GM18867 (cell line): ENCODE measurements at regions not wholly inside any gene's neighbourhood (a gene's known extent, or its start where the extent isn't known, plus 50 kb on each side); places are given as distances from the start of the nearest gene placed in this dataset.
"Not testable (repeated sequence)": the region's sequence is repeated elsewhere in the genome, so short reads cannot be mapped to it uniquely, and the experiment has no call there.

ENCODE experiments used
- ATAC-seq: cut with Tn5 transposase; IDR thresholded peaks from one replicate; pipeline ENCODE4 v1.9.1; 2021; ENCODE audit warnings: mild to moderate bottlenecking, moderate library complexity; ENCODE audit not compliant: unreplicated experiment

DNA sequence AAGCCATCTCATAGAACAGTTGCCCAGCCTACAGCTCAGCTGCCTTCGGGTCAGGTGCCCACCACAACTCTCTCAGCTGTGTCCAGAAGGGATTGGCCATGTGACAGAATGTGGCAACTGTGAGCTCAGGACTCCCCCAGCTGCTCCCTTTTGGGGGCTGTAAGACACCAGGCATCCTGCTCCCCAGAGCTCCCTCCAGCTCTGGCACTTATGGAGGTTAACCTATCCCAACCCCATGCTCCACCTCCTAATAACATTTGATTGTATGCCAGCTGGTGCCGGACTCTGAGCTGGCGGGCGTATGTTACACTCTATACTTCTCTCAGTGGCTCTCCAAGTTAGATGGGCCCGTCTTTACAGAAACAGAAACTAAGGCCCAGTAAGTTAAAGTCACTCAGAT lies 222.8 kb downstream of the FAM43A start:
- no peak for ATAC-seq

GRCh38 chr3:194908972-194909371 lies 223.3 kb downstream of the FAM43A start:
- no peak for ATAC-seq

DNA sequence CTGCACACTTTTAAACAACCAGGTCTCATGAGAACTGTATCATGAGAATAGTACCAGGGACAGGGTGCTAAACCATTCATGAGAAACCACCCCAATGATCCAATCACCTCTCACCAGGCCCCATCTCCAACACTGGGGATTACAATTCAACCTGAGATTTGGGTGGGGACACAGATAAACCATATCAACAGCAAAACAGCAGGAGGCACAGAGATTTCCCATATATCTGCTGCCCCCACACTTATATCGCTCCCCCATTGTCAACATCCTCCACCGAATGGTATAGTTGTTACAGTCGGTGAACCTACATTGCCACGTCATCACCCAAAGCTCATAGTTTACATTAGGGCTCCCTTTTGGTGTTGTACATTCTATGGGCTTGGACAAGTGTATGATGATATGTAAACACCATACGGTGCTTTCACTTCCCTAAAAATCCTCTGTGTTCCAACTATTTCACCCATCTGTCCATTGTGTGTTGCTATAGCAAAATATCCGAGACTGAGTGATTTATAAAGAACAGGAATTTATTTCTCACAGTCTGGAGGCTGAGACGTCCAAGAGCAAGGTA lies 224.8 kb downstream of the FAM43A start:
- ATAC-seq = no peak

GRCh38 chr3:194913316-194913715 lies 227.6 kb downstream of the FAM43A start:
- ATAC-seq = no peak

GRCh38 chr3:194924889-194925288 lies 239.2 kb downstream of the FAM43A start:
- not testable (repeated sequence) for ATAC-seq

DNA sequence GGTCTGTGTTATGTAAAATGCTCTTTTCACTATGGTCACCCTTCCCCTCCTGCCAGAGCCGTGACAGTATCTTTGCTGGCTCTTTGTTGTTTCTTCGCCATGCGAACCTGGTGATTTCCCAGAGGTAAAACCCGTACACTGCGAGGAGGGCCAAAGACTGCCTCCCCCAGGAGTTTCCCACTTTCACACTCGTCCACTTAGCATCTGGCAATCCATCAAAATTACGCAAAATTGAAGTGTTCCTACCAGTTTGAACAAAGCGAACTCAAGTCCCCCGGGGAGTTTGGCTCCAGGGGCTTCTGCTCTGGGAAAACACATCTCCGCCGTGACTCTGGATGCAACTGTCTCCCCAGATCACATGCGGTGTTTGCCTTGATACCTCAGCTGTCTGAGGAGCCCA lies 239.9 kb downstream of the FAM43A start:
- no peak for ATAC-seq

- no peak for ATAC-seq
These were observed 242.5 kb downstream of the FAM43A start for GRCh38 chr3:194928227-194928626.

GRCh38 chr3:194928831-194929577 lies 243.3 kb downstream of the FAM43A start:
- ATAC-seq = no peak

DNA sequence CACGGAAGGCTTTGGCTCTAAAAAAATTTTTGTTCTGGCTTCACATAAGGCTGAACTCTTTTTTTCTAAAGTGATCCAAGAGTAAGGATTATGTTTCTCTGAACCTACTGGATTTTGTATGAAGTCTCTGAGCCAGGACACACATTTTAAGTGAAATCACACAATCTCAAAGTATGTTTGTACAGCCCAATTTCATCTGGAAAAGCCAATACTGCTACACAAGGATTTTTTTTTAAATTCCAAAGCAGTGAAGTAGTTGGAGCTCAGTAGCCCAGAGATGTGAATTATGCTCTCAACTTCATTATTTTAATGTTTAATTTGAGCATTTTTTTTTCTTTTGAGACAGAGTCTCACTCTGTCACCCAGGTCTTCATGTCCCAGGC lies 243.9 kb downstream of the FAM43A start:
- ATAC-seq = no peak

DNA sequence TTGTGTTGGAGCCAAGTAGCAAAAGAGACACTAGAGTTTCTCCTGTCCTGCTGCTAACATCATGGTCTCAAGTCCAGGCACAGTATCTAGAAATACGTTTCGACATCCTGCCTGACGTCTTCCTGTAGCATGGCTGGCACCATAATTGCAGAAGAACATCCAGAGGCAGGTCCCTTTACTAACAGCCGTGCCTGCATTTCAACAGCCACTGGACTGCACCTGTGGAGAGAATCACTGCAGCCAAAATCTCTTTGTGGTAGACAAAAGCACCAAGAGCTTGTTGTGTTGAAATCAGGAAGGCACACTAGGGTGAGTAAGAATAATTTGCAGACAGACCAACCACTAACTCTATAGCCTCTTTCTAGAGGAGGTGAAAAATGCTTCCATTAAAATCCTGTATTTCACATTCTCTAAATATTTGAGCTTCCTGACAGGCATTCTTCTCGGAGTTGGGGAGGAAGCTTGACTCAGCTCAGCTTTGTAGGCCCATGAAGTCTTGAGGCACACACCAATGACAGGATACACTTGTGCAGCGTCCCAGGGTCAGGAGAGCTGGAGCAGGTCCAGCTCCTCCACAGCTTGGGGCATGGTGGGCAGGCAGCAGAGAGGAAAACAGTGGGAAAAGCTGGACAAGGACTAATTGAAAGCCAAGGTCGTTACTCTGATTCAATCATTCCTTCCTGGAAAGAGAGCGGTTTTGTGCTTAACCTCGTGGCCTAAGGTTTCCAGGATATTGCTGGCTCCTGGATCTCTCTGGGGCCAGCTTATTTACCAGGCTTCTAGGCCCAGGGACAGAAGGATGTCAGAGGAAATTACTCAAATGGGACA lies 244.9 kb downstream of the FAM43A start:
- ATAC-seq = no peak

GRCh38 chr3:194931347-194931746 lies 245.7 kb downstream of the FAM43A start:
- ATAC-seq = no peak

DNA sequence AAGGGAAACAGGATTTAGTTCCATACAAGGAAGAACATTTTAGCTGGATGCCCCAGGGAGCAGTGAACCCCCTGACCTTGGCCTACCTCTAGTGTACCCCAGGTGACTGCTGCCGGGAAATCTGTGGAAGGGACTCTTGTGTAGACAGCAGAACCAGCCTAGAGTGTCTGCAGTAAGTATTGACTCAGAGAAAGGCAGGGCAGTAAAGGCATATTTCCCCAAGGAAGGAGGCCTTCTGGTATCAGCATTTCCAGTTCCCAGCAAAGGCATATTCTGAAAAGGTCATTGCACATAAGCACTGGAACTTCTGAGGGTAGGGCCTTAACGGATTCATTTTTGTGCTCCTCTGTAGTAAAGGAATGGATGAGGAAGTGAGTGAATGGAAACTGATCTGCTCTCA lies 246.2 kb downstream of the FAM43A start:
- no peak for ATAC-seq

DNA sequence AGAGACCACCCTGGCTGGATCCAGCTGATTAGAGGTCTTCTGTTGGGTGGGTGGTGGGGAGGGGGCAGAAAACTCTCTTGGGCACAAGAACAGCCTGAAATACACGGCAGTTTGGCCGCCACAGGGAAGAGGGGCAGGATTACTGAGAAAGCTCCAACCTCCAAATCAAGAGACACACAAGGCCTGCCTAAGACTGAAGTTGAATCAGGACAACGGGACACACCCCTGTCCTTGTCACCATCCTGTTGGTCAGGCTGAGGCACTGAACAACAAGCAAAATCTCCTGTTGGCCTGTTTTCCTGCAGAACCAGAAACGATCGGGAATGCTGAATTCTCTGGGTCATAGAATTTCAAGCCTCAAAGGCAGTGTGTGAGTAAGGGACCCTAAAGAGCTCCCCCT lies 247.8 kb downstream of the FAM43A start:
- ATAC-seq = no peak

DNA sequence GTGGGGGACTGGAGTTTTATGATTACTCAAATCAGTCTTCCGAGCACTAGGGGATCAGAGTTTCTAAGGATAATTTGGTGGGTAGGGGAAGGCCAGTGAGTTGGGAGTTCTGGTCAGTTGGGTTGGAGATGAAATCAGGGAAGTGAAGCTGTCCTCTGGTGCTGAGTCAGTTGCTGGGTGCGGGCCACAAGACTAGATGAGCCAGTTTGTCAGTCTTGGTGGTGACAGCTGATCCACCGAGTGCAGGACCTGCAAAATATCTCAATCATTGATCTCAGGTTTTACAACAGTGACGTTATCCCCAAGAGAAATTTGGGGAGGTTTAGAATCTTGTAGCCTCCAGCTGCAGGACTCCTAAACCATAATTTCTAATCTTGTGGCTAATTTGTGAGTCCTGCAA lies 249.4 kb downstream of the FAM43A start:
- ATAC-seq = no peak

DNA sequence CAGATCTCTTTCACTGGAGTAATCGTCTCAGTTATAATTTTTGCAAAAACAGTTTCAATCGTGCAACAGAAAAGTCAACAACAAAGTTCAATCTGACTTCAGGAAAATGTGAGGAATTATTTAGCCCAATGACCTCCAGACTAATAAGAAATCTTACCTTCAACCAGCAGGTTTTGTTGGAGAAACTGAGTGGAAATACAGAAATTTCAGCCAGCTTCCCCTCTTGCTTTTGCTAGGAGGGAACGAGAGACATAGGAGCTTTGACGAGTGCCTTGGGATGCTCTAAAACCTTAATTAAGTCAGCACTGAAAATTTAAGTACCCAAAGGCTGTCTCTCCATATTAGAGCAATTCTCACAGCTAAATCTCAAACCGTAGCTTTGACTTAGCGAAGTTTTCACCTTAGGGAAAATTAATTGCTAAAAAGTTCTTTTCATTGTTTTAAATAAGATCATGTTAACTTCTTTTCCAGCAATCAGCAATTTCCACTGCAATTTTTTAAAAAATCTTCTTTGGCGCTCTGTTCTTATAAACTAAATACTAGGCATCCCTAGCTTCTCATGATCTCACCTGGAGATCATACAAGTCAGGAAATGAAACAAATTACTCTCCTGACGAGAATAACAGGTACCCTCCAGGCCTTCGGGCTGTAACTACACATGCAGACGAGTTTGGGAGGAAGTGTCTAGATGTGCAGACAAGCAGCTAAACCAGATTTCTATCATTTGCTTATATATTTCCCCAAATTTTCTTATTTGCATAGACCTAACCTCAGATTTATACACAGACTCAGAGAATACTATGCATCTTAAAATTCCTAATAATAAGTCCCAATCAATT lies 250.2 kb downstream of the FAM43A start:
- ATAC-seq = no peak

- ATAC-seq = no peak
These were observed 251.0 kb downstream of the FAM43A start for GRCh38 chr3:194936659-194937058.

DNA sequence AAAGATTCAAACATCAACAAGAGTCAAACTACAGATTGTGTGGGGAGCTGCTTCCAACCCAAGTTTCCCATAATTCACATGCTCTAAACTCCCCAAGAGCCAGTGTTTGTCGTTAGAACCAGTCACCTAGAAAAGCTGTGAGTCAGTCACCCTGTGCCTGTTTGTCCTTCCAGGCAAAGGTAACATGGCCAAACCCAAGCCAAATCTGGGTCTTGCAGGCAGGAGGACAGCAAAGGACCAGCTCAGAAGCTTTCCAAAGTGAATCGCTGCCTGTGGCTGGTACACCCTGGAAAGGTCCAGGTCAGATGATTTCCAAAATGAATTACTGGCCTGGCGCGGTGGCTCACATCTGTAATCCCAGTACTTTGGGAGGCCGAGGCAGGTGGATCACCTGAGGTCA lies 251.5 kb downstream of the FAM43A start:
- ATAC-seq = no peak

DNA sequence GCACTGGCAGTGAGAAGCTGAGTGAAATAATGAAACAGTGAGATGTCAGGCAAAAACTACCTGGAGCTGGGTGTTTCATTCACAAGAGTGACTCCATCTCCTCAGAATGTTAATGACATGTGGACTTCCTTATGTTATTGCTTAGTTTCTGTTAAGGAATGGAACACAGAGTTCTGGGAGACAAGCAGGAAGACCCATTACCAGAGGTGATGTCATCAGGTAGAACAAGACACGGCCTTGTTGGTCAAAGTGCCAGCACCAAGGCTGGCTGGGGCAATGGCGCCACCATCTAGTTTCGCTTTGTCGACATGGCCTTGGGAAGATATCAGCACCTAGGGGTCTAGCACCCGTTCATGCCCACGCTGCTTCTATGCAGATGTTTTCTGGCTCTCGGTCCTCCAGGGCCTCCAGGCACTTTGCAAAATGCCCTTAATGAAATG lies 252.2 kb downstream of the FAM43A start:
- ATAC-seq = no peak

- ATAC-seq = no peak
These were observed 253.3 kb downstream of the FAM43A start for GRCh38 chr3:194938845-194939531.

DNA sequence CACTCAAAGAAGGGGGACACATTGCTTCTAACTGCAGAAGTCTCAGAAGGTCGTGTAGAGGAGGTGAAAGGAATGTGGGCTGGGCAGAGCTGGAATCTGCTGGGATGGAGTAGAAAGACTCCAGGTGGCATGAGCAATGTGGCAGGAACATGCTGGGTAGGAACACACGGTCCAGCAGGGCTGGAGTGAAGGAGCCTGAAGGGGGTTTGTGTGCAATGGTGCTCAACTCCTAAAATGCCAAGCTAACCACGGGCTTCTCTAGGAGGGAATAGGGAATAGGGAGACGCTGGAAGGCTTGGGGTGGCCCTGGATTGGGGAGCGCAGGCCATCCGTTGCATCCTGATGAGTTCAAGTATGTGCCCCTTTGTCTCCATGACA lies 253.8 kb downstream of the FAM43A start:
- ATAC-seq = no peak
